Activated naive CD8-positive, alpha-beta T cell treated with anti-CD3 and anti-CD28 coated beads, Interleukin-2, amount 10 ng/mL, durations not matched to agents 7 days and 5 days (primary cell): ENCODE measurements at regions not wholly inside any gene's neighbourhood (a gene's known extent, or its start where the extent isn't known, plus 50 kb on each side); places are given as distances from the start of the nearest gene placed in this dataset.

Experiments
- ATAC-seq: fragments of 150-1000 bp; cut with Tn5 transposase; one replicate; pipeline ENCODE4 v1.10.0; 2021; ENCODE audit warnings: low read depth, moderate library complexity
- POLR2A ChIA-PET: fragments of 350-600 bp; sonication (Branson Sonifier 250); formaldehyde crosslinking; loops from one replicate; lab custom pipeline; 2021; ENCODE audit warnings: antibody characterized with exemption; lab: Charles Lee
- DNase-seq: peaks from one replicate; pipeline ENCODE4 v3.0.0; 2021
- H3K27ac Mint-ChIP-seq: one replicate; pipeline ENCODE4 v1.8.0; 2022; ENCODE audit warnings: mild to moderate bottlenecking, mixed read lengths
- H3K27me3 Mint-ChIP-seq: one replicate; pipeline ENCODE4 v1.8.0; 2022; ENCODE audit warnings: mild to moderate bottlenecking, moderate library complexity, mixed read lengths
- H3K36me3 Mint-ChIP-seq: one replicate; pipeline ENCODE4 v1.8.0; 2021; ENCODE audit warnings: mild to moderate bottlenecking, mixed read lengths
- H3K4me1 Mint-ChIP-seq: one replicate; pipeline ENCODE4 v1.8.0; 2021; ENCODE audit warnings: mixed read lengths
- H3K4me3 Mint-ChIP-seq: one replicate; pipeline ENCODE4 v1.8.0; 2022; ENCODE audit warnings: mild to moderate bottlenecking, moderate library complexity, mixed read lengths
- H3K9me3 Mint-ChIP-seq: one replicate; pipeline ENCODE4 v1.8.0; 2021; ENCODE audit warnings: mixed read lengths

GRCh38 chr13:97822377-97822776 is 131.1 kb upstream of the IPO5 start:
- no peak for DNase-seq
- Mint-ChIP-seq H3K9me3 (no peaks in the 10 kb centered on the region), H3K4me1 (no peaks in the 10 kb centered on the region), H3K27me3 (peaks cover 4% of the 10 kb centered on the region), H3K36me3 (no peaks in the 10 kb centered on the region), H3K4me3 (no peak overlapping the region), H3K27ac (no peak overlapping the region)
- ATAC-seq: no peak
- POLR2A ChIA-PET: no interaction called here

GRCh38 chr13:97826421-97827012 is 127.0 kb upstream of the IPO5 start:
- Mint-ChIP-seq H3K9me3 (no peaks in the 10 kb centered on the region), H3K27ac (no peak overlapping the region), H3K4me3 (no peak overlapping the region), H3K4me1 (no peaks in the 10 kb centered on the region), H3K36me3 (no peaks in the 10 kb centered on the region), H3K27me3 (peaks cover 4% of the 10 kb centered on the region)
- POLR2A ChIA-PET: no interaction called here
- DNase-seq (no peak), ATAC-seq (no peak)

- DNase-seq (no peak), ATAC-seq (no peak)
- POLR2A ChIA-PET: no interaction called here
- peaks cover 2% of the 10 kb centered on the region for H3K9me3 Mint-ChIP-seq
- H3K4me3 Mint-ChIP-seq: no peak overlapping the region
- H3K4me1 Mint-ChIP-seq: no peaks in the 10 kb centered on the region
- peaks cover 11% of the 10 kb centered on the region for H3K27me3 Mint-ChIP-seq
- no peak overlapping the region for H3K27ac Mint-ChIP-seq
- no peaks in the 10 kb centered on the region for H3K36me3 Mint-ChIP-seq
Measured at GRCh38 chr13:97834250-97834649, 119.2 kb upstream of the IPO5 start.

- POLR2A ChIA-PET: no interaction called here
- Mint-ChIP-seq H3K9me3 (peaks cover 2% of the 10 kb centered on the region), H3K4me3 (no peak overlapping the region), H3K27ac (no peak overlapping the region), H3K4me1 (no peaks in the 10 kb centered on the region), H3K27me3 (peaks cover 10% of the 10 kb centered on the region), H3K36me3 (no peaks in the 10 kb centered on the region)
- ATAC-seq (no peak), DNase-seq (no peak)
Measured at GRCh38 chr13:97843189-97843588, 110.3 kb upstream of the IPO5 start.

GRCh38 chr13:97844151-97844550 is 109.3 kb upstream of the IPO5 start:
- DNase-seq (no peak), ATAC-seq (no peak)
- POLR2A ChIA-PET: no interaction called here
- peaks cover 5% of the 10 kb centered on the region for H3K27me3 Mint-ChIP-seq
- H3K27ac Mint-ChIP-seq: no peak overlapping the region
- no peaks in the 10 kb centered on the region for H3K9me3 Mint-ChIP-seq
- no peaks in the 10 kb centered on the region for H3K36me3 Mint-ChIP-seq
- no peak overlapping the region for H3K4me3 Mint-ChIP-seq
- H3K4me1 Mint-ChIP-seq: peaks cover 2% of the 10 kb centered on the region

- POLR2A ChIA-PET: no interaction called here
- ATAC-seq (no peak), DNase-seq (no peak)
- peaks cover 7% of the 10 kb centered on the region for H3K27me3 Mint-ChIP-seq
- H3K9me3 Mint-ChIP-seq: no peaks in the 10 kb centered on the region
- no peak overlapping the region for H3K27ac Mint-ChIP-seq
- peaks cover 3% of the 10 kb centered on the region for H3K4me1 Mint-ChIP-seq
- no peaks in the 10 kb centered on the region for H3K36me3 Mint-ChIP-seq
- H3K4me3 Mint-ChIP-seq: no peak overlapping the region
Measured at GRCh38 chr13:97848886-97849285, 104.6 kb upstream of the IPO5 start.

GRCh38 chr13:97849305-97849704 is 104.2 kb upstream of the IPO5 start:
- POLR2A ChIA-PET: no interaction called here
- Mint-ChIP-seq H3K4me3 (no peak overlapping the region), H3K4me1 (peaks cover 4% of the 10 kb centered on the region), H3K27me3 (peaks cover 4% of the 10 kb centered on the region), H3K27ac (no peak overlapping the region), H3K9me3 (no peaks in the 10 kb centered on the region), H3K36me3 (no peaks in the 10 kb centered on the region)
- DNase-seq: no peak
- peak; percentile 36 for ATAC-seq

- Mint-ChIP-seq H3K4me1 (peaks cover 6% of the 10 kb centered on the region), H3K27ac (no peak overlapping the region), H3K4me3 (no peak overlapping the region), H3K27me3 (peaks cover 4% of the 10 kb centered on the region), H3K9me3 (no peaks in the 10 kb centered on the region), H3K36me3 (no peaks in the 10 kb centered on the region)
- POLR2A ChIA-PET: no interaction called here
- DNase-seq: no peak
- ATAC-seq: no peak
Measured at GRCh38 chr13:97851269-97851668, 102.2 kb upstream of the IPO5 start.

- Mint-ChIP-seq H3K4me3 (no peak overlapping the region), H3K27ac (no peak overlapping the region), H3K27me3 (peaks cover 4% of the 10 kb centered on the region), H3K36me3 (no peaks in the 10 kb centered on the region), H3K9me3 (no peaks in the 10 kb centered on the region), H3K4me1 (peaks cover 6% of the 10 kb centered on the region)
- POLR2A ChIA-PET: no interaction called here
- ATAC-seq (no peak), DNase-seq (no peak)
Measured at GRCh38 chr13:97852181-97852874, 101.1 kb upstream of the IPO5 start.

GRCh38 chr13:97853550-97853949 is 99.9 kb upstream of the IPO5 start:
- Mint-ChIP-seq H3K27ac (no peak overlapping the region), H3K27me3 (peaks cover 9% of the 10 kb centered on the region), H3K4me3 (no peak overlapping the region), H3K4me1 (peaks cover 6% of the 10 kb centered on the region), H3K9me3 (no peaks in the 10 kb centered on the region), H3K36me3 (no peaks in the 10 kb centered on the region)
- DNase-seq: no peak
- ATAC-seq: no peak
- POLR2A ChIA-PET: no interaction called here

GRCh38 chr13:97855570-97856303 is 97.7 kb upstream of the IPO5 start:
- DNase-seq: no peak
- no peak overlapping the region for H3K27ac Mint-ChIP-seq
- POLR2A ChIA-PET: no interaction called here

GRCh38 chr13:97856304-97856675 is 97.2 kb upstream of the IPO5 start:
- no peak for DNase-seq
- no peak overlapping the region for H3K27ac Mint-ChIP-seq
- no peak for ATAC-seq
- no peaks in the 10 kb centered on the region for H3K36me3 Mint-ChIP-seq
- H3K4me3 Mint-ChIP-seq: no peak overlapping the region
- H3K9me3 Mint-ChIP-seq: no peaks in the 10 kb centered on the region
- peaks cover 9% of the 10 kb centered on the region for H3K27me3 Mint-ChIP-seq
- peaks cover 3% of the 10 kb centered on the region for H3K4me1 Mint-ChIP-seq
- POLR2A ChIA-PET: no interaction called here

More at GRCh38 chr13:97855570-97856303, 97.7 kb upstream of the IPO5 start:
- peak; percentile 52 for ATAC-seq
- peaks cover 10% of the 10 kb centered on the region for H3K27me3 Mint-ChIP-seq
- peaks cover 3% of the 10 kb centered on the region for H3K4me1 Mint-ChIP-seq
- H3K4me3 Mint-ChIP-seq: no peak overlapping the region
- H3K9me3 Mint-ChIP-seq: no peaks in the 10 kb centered on the region
- no peaks in the 10 kb centered on the region for H3K36me3 Mint-ChIP-seq

- Mint-ChIP-seq H3K9me3 (no peaks in the 10 kb centered on the region), H3K36me3 (no peaks in the 10 kb centered on the region), H3K4me3 (no peak overlapping the region), H3K4me1 (peaks cover 3% of the 10 kb centered on the region), H3K27me3 (peaks cover 7% of the 10 kb centered on the region), H3K27ac (no peak overlapping the region)
- POLR2A ChIA-PET: no interaction called here
- DNase-seq (no peak), ATAC-seq (no peak)
Measured at GRCh38 chr13:97858161-97858560, 95.3 kb upstream of the IPO5 start.

GRCh38 chr13:97866346-97866745 is 87.1 kb upstream of the IPO5 start:
- Mint-ChIP-seq H3K27me3 (peaks cover 2% of the 10 kb centered on the region), H3K27ac (no peak overlapping the region), H3K9me3 (no peaks in the 10 kb centered on the region), H3K36me3 (no peaks in the 10 kb centered on the region), H3K4me3 (no peak overlapping the region), H3K4me1 (no peaks in the 10 kb centered on the region)
- no peak for DNase-seq
- no peak for ATAC-seq
- POLR2A ChIA-PET: no interaction called here
